Activated T-helper 17 cell treated with anti-CD3 and anti-CD28 coated beads, Interleukin-2, amount 50 U/mL, for 72 hours (primary cell): ENCODE measurements at regions not wholly inside any gene's neighbourhood (a gene's known extent, or its start where the extent isn't known, plus 50 kb on each side); places are given as distances from the start of the nearest gene placed in this dataset.

Source experiments
- ATAC-seq: fragments of 150-1000 bp; cut with Tn5 transposase; replicated peaks from 2 replicates; pipeline ENCODE4 v1.10.0; 2021; ENCODE audit warnings: mild to moderate bottlenecking, moderate library complexity
- H3K27ac Mint-ChIP-seq: one replicate; pipeline ENCODE4 v1.8.0; 2022; ENCODE audit warnings: mixed read lengths
- H3K27me3 Mint-ChIP-seq: one replicate; pipeline ENCODE4 v1.8.0; 2022; ENCODE audit warnings: mixed read lengths
- H3K36me3 Mint-ChIP-seq: one replicate; pipeline ENCODE4 v1.8.0; 2022; ENCODE audit warnings: low read depth, mild to moderate bottlenecking, mixed read lengths
- H3K4me1 Mint-ChIP-seq: one replicate; pipeline ENCODE4 v1.8.0; 2022; ENCODE audit warnings: mixed read lengths
- H3K4me3 Mint-ChIP-seq: one replicate; pipeline ENCODE4 v1.8.0; 2022; ENCODE audit warnings: mild to moderate bottlenecking, mixed read lengths
- H3K9me3 Mint-ChIP-seq: one replicate; pipeline ENCODE4 v1.8.0; 2022; ENCODE audit warnings: mixed read lengths

DNA sequence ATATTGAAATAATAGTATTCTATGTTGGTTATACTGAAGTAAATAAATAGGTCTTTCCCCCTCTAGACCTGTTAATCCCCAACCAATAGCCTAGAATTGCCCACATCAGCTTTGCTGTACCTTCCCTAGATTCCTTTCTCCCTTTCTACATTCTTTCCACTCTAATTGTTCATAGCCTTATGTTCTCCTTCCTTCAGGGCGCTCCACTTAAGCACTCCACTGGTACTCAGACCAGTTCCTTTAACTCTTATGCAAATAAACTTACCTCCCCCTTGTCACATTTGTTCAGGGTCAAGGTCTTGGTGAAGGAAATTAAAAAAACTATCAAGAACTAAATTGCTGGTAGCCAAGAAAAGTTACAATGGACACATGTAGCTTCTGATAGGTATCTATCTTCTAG, 294.8 kb downstream of the UTP18 start:
- peaks cover 25% of the 10 kb centered on the region for H3K27me3 Mint-ChIP-seq
- ATAC-seq = no peak
- no peaks in the 10 kb centered on the region for H3K4me1 Mint-ChIP-seq
- no peaks in the 10 kb centered on the region for H3K36me3 Mint-ChIP-seq
- no peak overlapping the region for H3K27ac Mint-ChIP-seq
- H3K9me3 Mint-ChIP-seq = no peaks in the 10 kb centered on the region
- no peak overlapping the region for H3K4me3 Mint-ChIP-seq

DNA sequence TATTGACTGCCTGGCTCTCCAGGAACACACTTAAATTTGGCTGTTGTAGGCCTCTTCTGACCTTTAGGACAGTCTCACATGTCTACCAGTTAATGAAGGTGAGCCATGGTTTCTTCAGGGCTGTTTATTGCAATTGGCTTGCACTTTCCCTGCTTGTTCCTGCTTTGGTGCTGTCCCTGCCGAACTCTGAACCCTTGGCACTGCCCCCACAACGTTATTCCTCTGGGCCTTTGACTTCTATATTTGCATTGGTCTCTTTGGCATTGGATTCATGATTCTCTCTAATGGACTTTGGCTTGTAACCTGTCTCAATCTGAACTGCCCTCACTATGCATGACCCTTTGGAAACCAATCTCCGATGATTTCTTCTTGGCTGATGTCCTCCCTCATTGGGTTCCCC, 299.4 kb downstream of the UTP18 start:
- H3K9me3 Mint-ChIP-seq = no peaks in the 10 kb centered on the region
- no peaks in the 10 kb centered on the region for H3K4me1 Mint-ChIP-seq
- no peak overlapping the region for H3K4me3 Mint-ChIP-seq
- H3K36me3 Mint-ChIP-seq = no peaks in the 10 kb centered on the region
- no peak overlapping the region for H3K27ac Mint-ChIP-seq
- no peak for ATAC-seq
- peaks cover 39% of the 10 kb centered on the region for H3K27me3 Mint-ChIP-seq

DNA sequence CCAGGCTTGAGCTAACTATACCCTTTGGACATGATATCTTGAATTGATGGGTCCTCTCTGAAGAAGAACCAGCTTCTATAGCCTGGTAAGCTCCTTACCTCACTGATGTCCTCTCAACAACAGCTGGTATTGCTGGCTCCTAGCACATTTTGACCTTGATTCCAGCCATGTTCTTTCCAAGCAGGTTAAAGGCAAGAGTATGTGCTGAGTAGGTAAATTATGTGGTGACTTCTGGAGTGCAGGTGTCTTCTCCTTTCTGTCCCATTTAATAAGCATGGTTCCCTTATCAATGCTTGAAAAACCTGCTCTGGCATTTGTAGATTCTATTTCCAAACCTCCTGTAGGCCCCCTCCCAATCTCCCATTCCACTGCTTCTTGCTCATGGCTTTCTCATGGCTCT, 300.1 kb downstream of the UTP18 start:
- H3K9me3 Mint-ChIP-seq = no peaks in the 10 kb centered on the region
- no peaks in the 10 kb centered on the region for H3K36me3 Mint-ChIP-seq
- peaks cover 36% of the 10 kb centered on the region for H3K27me3 Mint-ChIP-seq
- no peak overlapping the region for H3K27ac Mint-ChIP-seq
- H3K4me1 Mint-ChIP-seq = no peaks in the 10 kb centered on the region
- no peak overlapping the region for H3K4me3 Mint-ChIP-seq
- no peak for ATAC-seq

DNA sequence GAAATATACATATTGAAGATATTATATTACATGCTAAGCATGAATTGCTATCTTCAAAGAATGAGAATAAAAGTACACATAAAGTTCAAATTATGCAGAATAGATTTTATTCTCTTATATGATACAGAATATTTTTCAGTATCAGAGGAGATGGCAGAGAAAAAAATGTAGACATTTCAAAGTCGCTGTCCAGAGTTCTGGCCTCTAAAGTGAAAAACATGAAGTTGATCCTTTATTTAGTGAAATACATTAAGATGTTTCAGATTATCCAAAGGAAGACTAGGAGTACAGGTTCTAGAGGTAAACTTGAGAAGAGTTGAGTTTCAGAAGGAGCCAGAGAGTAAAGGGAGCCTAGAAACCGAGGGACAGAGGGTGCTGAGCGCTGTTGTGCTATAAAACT, 303.6 kb downstream of the UTP18 start:
- Mint-ChIP-seq H3K36me3 (no peaks in the 10 kb centered on the region), H3K4me1 (no peaks in the 10 kb centered on the region), H3K9me3 (peaks cover 6% of the 10 kb centered on the region), H3K4me3 (no peak overlapping the region), H3K27ac (no peak overlapping the region), H3K27me3 (peaks cover 37% of the 10 kb centered on the region)
- no peak for ATAC-seq

DNA sequence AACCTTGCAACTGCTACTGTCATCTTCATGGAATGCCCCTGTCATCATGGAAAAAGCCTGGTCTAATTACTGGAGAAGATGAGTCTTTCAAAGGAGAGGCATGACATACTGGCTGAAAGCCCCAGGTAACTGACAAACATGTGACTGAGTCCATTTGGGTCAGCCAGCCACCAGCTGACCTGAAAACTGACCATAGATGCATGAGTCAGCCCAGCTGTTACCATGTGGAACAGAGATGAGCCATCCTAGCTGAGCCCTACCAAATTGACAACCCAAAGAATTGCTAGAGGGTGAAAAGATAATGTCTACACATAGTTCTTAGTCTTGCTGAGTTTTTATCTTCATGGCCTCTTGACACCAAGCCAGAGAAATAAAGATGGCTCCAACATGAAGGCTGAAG, 311.8 kb downstream of the UTP18 start:
- Mint-ChIP-seq H3K9me3 (peaks cover 5% of the 10 kb centered on the region), H3K4me3 (no peak overlapping the region), H3K27ac (no peak overlapping the region), H3K27me3 (peaks cover 34% of the 10 kb centered on the region), H3K36me3 (no peaks in the 10 kb centered on the region), H3K4me1 (no peaks in the 10 kb centered on the region)
- no peak for ATAC-seq
